WTC11 (cell line): ENCODE measurements at regions not wholly inside any gene's neighbourhood (a gene's known extent, or its start where the extent isn't known, plus 50 kb on each side); places are given as distances from the start of the nearest gene placed in this dataset.
"Not testable (repeated sequence)": the region's sequence is repeated elsewhere in the genome, so short reads cannot be mapped to it uniquely, and the experiment has no call there.

Experiments
- ATAC-seq: fragments of 200-7000 bp; cut with Tn5 transposase; 2 replicates; pipeline ENCODE4 v1.10.0; 2021; ENCODE audit warnings: mild to moderate bottlenecking, moderate library complexity
- CTCF ChIA-PET: fragments of 300-600 bp; sonication (Branson Sonifier 250); formaldehyde crosslinking; loops from one replicate; lab custom pipeline; 2021; ENCODE audit warnings: antibody characterized with exemption; lab: Charles Lee
- POLR2A ChIA-PET: fragments of 350-600 bp; sonication (Branson Sonifier 250); formaldehyde crosslinking; loops from one replicate; lab custom pipeline; 2021; ENCODE audit warnings: antibody characterized with exemption; lab: Charles Lee
- DNase-seq: peaks from one replicate; pipeline ENCODE4 v3.0.0; 2021; ENCODE audit warnings: low spot score
- H3K27ac Mint-ChIP-seq: 2 replicates; pipeline ENCODE4 v1.8.0; 2021; ENCODE audit warnings: mixed read lengths
- H3K27me3 Mint-ChIP-seq: 2 replicates; pipeline ENCODE4 v1.8.0; 2021; ENCODE audit warnings: low read depth, mild to moderate bottlenecking, moderate library complexity, mixed read lengths
- H3K36me3 Mint-ChIP-seq: 2 replicates; pipeline ENCODE4 v1.8.0; 2021; ENCODE audit warnings: mixed read lengths
- H3K4me1 Mint-ChIP-seq: 2 replicates; pipeline ENCODE4 v1.8.0; 2022; ENCODE audit warnings: mixed read lengths
- H3K4me3 Mint-ChIP-seq: 2 replicates; pipeline ENCODE4 v1.8.0; 2021; ENCODE audit warnings: mild to moderate bottlenecking, moderate library complexity, mixed read lengths
- H3K9me3 Mint-ChIP-seq: 2 replicates; pipeline ENCODE4 v1.8.0; 2021; ENCODE audit warnings: mixed read lengths
- CTCF ChIP-seq: fragments of 200-600 bp; IDR thresholded peaks from 2 replicates; pipeline ENCODE4 v1.8.0; 2022; ENCODE audit warnings: antibody characterized with exemption
- E2F1 ChIP-seq: sonication (generic); formaldehyde crosslinking; IDR thresholded peaks from 2 replicates; pipeline ENCODE4 v1.8.0; 2022; ENCODE audit warnings: mild to moderate bottlenecking, missing genetic modification reagents
- GABPB1 ChIP-seq: sonication (generic); formaldehyde crosslinking; IDR thresholded peaks from 2 replicates; pipeline ENCODE4 v1.8.1; 2023; ENCODE audit warnings: mild to moderate bottlenecking, missing genetic modification reagents
- GRHL2 ChIP-seq: fragments of 250-450 bp; sonication (Bioruptor Pico); IDR thresholded peaks from 2 replicates; pipeline ENCODE4 v1.8.0; 2022; ENCODE audit warnings: mild to moderate bottlenecking, moderate library complexity; ENCODE audit not compliant: insufficient replicate concordance, severe bottlenecking
- JUN ChIP-seq: sonication (generic); formaldehyde crosslinking; IDR thresholded peaks from 2 replicates; pipeline ENCODE4 v1.8.0; 2023; ENCODE audit warnings: mild to moderate bottlenecking, missing genetic modification reagents
- KAT7 ChIP-seq: sonication (generic); formaldehyde crosslinking; IDR thresholded peaks from 2 replicates; pipeline ENCODE4 v1.8.1; 2023; ENCODE audit warnings: missing genetic modification reagents, mild to moderate bottlenecking, borderline replicate concordance
- MAX ChIP-seq: sonication (generic); formaldehyde crosslinking; IDR thresholded peaks from 2 replicates; pipeline ENCODE4 v1.8.0; 2022; ENCODE audit warnings: mild to moderate bottlenecking, missing genetic modification reagents
- MYBL2 ChIP-seq: sonication (generic); formaldehyde crosslinking; IDR thresholded peaks from 2 replicates; pipeline ENCODE4 v1.8.1; 2023; ENCODE audit warnings: mild to moderate bottlenecking, moderate library complexity, missing genetic modification reagents
- NR2C2 ChIP-seq: sonication (generic); formaldehyde crosslinking; IDR thresholded peaks from 2 replicates; pipeline ENCODE4 v1.8.0; 2022; ENCODE audit warnings: mild to moderate bottlenecking, missing genetic modification reagents
- PRRX2 ChIP-seq: fragments of 250-450 bp; sonication (Bioruptor Pico); IDR thresholded peaks from 2 replicates; pipeline ENCODE4 v1.8.0; 2021; ENCODE audit warnings: mild to moderate bottlenecking
- SMAD3 ChIP-seq: sonication (generic); formaldehyde crosslinking; IDR thresholded peaks from 2 replicates; pipeline ENCODE4 v1.8.0; 2022; ENCODE audit warnings: missing genetic modification reagents, mild to moderate bottlenecking, borderline replicate concordance
- SMAD4 ChIP-seq: sonication (generic); formaldehyde crosslinking; IDR thresholded peaks from 2 replicates; pipeline ENCODE4 v1.8.0; 2022; ENCODE audit warnings: mild to moderate bottlenecking, missing genetic modification reagents
- TP53 ChIP-seq: sonication (generic); formaldehyde crosslinking; IDR thresholded peaks from 2 replicates; pipeline ENCODE4 v1.8.1; 2023; ENCODE audit warnings: mild to moderate bottlenecking, missing genetic modification reagents
- USF2 ChIP-seq: sonication (generic); formaldehyde crosslinking; IDR thresholded peaks from 2 replicates; pipeline ENCODE4 v1.8.1; 2023; ENCODE audit warnings: mild to moderate bottlenecking, missing genetic modification reagents, moderate library complexity
- ZNF219 ChIP-seq: sonication (generic); formaldehyde crosslinking; IDR thresholded peaks from 2 replicates; pipeline ENCODE4 v1.8.0; 2023; ENCODE audit warnings: missing genetic modification reagents, mild to moderate bottlenecking, borderline replicate concordance
- ZNF263 ChIP-seq: sonication (generic); formaldehyde crosslinking; IDR thresholded peaks from 2 replicates; pipeline ENCODE4 v1.8.1; 2022; ENCODE audit warnings: low read depth, mild to moderate bottlenecking, moderate library complexity, missing genetic modification reagents
- ZNF416 ChIP-seq: fragments of 250-450 bp; sonication (Bioruptor Pico); IDR thresholded peaks from 2 replicates; pipeline ENCODE4 v1.9.0; 2021; ENCODE audit warnings: mild to moderate bottlenecking, inconsistent platforms
- TF ChIP-seq, protein P1 (sequence below): sonication (generic); formaldehyde crosslinking; conservative IDR thresholded peaks from 2 replicates; pipeline ENCODE4 v1.8.1; 2023; ENCODE audit warnings: mild to moderate bottlenecking, low read depth, missing genetic modification reagents, moderate library complexity
- TF ChIP-seq, protein P2 (sequence below): sonication (generic); formaldehyde crosslinking; IDR thresholded peaks from 2 replicates; pipeline ENCODE4 v1.8.1; 2023; ENCODE audit warnings: mild to moderate bottlenecking, missing genetic modification reagents
- TF ChIP-seq, protein P3 (sequence below): sonication (generic); formaldehyde crosslinking; IDR thresholded peaks from 2 replicates; pipeline ENCODE4 v1.8.1; 2022; ENCODE audit warnings: mild to moderate bottlenecking, moderate library complexity, missing genetic modification reagents

DNA sequence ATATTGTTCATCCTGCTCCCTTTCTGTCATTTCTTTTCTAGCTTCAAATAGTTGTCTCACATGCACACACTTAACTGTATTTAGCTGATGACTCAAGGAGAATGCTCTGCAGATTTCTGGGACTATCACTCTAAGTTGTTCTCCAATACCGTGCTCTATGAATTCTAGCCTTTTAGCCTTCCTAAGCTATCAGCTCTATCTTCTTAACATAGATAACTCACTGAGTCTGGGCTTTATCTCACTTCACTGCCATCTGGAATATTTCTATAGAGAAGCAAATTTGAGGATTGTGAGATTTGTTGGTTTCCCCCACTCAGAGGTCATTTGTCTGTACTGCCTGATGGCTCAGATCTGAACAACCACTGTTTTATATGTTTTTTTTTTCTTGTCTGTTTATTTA is 369.7 kb downstream of the TUSC1 start (continued):
- TF ChIP-seq CTCF (no peak), USF2 (CRISPR knock-in tag) (no peak), E2F1 (CRISPR knock-in tag) (no peak), ZNF219 (CRISPR knock-in tag) (no peak), TP53 (CRISPR knock-in tag) (no peak)
- TF ChIP-seq, protein P1, sequence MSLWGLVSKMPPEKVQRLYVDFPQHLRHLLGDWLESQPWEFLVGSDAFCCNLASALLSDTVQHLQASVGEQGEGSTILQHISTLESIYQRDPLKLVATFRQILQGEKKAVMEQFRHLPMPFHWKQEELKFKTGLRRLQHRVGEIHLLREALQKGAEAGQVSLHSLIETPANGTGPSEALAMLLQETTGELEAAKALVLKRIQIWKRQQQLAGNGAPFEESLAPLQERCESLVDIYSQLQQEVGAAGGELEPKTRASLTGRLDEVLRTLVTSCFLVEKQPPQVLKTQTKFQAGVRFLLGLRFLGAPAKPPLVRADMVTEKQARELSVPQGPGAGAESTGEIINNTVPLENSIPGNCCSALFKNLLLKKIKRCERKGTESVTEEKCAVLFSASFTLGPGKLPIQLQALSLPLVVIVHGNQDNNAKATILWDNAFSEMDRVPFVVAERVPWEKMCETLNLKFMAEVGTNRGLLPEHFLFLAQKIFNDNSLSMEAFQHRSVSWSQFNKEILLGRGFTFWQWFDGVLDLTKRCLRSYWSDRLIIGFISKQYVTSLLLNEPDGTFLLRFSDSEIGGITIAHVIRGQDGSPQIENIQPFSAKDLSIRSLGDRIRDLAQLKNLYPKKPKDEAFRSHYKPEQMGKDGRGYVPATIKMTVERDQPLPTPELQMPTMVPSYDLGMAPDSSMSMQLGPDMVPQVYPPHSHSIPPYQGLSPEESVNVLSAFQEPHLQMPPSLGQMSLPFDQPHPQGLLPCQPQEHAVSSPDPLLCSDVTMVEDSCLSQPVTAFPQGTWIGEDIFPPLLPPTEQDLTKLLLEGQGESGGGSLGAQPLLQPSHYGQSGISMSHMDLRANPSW (CRISPR knock-in tag), result no peak
- TF ChIP-seq, protein P2, sequence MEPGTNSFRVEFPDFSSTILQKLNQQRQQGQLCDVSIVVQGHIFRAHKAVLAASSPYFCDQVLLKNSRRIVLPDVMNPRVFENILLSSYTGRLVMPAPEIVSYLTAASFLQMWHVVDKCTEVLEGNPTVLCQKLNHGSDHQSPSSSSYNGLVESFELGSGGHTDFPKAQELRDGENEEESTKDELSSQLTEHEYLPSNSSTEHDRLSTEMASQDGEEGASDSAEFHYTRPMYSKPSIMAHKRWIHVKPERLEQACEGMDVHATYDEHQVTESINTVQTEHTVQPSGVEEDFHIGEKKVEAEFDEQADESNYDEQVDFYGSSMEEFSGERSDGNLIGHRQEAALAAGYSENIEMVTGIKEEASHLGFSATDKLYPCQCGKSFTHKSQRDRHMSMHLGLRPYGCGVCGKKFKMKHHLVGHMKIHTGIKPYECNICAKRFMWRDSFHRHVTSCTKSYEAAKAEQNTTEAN (CRISPR knock-in tag), result no peak
- TF ChIP-seq, all 79 proteins: peak for 0

GRCh38 chr9:25302601-25303000 is 375.6 kb downstream of the TUSC1 start:
- POLR2A ChIA-PET, result no interaction called here
- no peaks in the 10 kb centered on the region for H3K36me3 Mint-ChIP-seq

DNA sequence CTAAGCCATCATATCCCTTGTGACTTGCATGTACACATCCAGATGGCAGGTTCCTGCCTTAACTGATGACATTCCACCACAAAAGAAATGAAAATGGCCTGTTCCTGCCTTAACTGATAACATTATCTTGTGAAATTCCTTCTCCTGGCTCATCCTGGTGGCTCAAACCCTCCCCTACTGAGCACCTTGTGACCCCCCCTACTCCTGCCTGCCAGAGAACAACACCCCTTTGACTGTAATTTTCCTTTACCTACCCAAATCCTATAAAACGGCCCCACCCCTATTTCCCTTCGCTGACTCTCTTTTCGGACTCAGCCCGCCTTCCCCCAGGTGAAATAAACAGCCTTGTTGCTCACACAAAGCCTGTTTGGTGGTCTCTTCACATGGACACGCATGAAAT is 390.0 kb downstream of the TUSC1 start:
- POLR2A ChIA-PET, H3K36me3 Mint-ChIP-seq, H3K4me1 Mint-ChIP-seq, ATAC-seq, H3K27ac Mint-ChIP-seq, CTCF ChIA-PET, H3K4me3 Mint-ChIP-seq, H3K9me3 Mint-ChIP-seq, DNase-seq, H3K27me3 Mint-ChIP-seq: not testable (repeated sequence)

More at GRCh38 chr9:25302601-25303000, 375.6 kb downstream of the TUSC1 start:
- ATAC-seq, result no peak
- Mint-ChIP-seq H3K27me3 (no peaks in the 10 kb centered on the region), H3K4me3 (no peak overlapping the region), H3K4me1 (no peaks in the 10 kb centered on the region), H3K9me3 (peaks cover 9% of the 10 kb centered on the region), H3K27ac (no peak overlapping the region)
- DNase-seq, result no peak
- TF ChIP-seq GABPB1 (CRISPR knock-in tag), result no peak
- TF ChIP-seq NR2C2 (CRISPR knock-in tag), result no peak
- no peak for TF ChIP-seq TP53 (CRISPR knock-in tag)
- TF ChIP-seq SMAD3 (CRISPR knock-in tag), result no peak
- no peak for TF ChIP-seq ZNF219 (CRISPR knock-in tag)
- TF ChIP-seq PRRX2 (CRISPR knock-in tag), result no peak
- TF ChIP-seq JUN (CRISPR knock-in tag), result no peak
- TF ChIP-seq ZNF416 (CRISPR knock-in tag), result no peak
- TF ChIP-seq CTCF, result no peak
- no peak for TF ChIP-seq GRHL2 (CRISPR knock-in tag)
- no peak for TF ChIP-seq SMAD4 (CRISPR knock-in tag)
- TF ChIP-seq, protein P3, sequence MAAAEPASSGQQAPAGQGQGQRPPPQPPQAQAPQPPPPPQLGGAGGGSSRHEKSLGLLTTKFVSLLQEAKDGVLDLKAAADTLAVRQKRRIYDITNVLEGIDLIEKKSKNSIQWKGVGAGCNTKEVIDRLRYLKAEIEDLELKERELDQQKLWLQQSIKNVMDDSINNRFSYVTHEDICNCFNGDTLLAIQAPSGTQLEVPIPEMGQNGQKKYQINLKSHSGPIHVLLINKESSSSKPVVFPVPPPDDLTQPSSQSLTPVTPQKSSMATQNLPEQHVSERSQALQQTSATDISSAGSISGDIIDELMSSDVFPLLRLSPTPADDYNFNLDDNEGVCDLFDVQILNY (CRISPR knock-in tag), result no peak
- no peak for TF ChIP-seq KAT7 (CRISPR knock-in tag)
- no peak for TF ChIP-seq MAX (CRISPR knock-in tag)
- no peak for TF ChIP-seq ZNF263
- TF ChIP-seq MYBL2 (CRISPR knock-in tag), result no peak
- CTCF ChIA-PET, result no interaction called here
